IMR-90 (cell line): ENCODE measurements at regions not wholly inside any gene's neighbourhood (a gene's known extent, or its start where the extent isn't known, plus 50 kb on each side); places are given as distances from the start of the nearest gene placed in this dataset.

ENCODE experiments used
- ATAC-seq: fragments of 200-7000 bp; cut with Tn5 transposase; 2 replicates; pipeline ENCODE4 v1.9.1; 2020; ENCODE audit warnings: low read depth, mild to moderate bottlenecking, moderate library complexity
- BruUV-seq: library from RNA; stranded (reverse); fragments of 400-500 nt; replicated peaks from 2 replicates; lab custom pipeline; 2021; lab: Mats Ljungman, UMichigan
- CTCF ChIA-PET: fragments of 300-600 bp; formaldehyde crosslinking; extraction: SDS; loops from one replicate; lab custom pipeline; 2021; ENCODE audit warnings: antibody characterized with exemption; lab: Yijun Ruan, JAX
- POLR2A ChIA-PET: fragments of 300-600 bp; sonication (Branson Sonifier 250); formaldehyde crosslinking; loops from one replicate; lab custom pipeline; 2022; ENCODE audit warnings: antibody characterized with exemption; ENCODE audit not compliant: unreplicated experiment; lab: Charles Lee
- DNase-seq: peaks from one replicate; pipeline ENCODE4 v3.0.0; 2013
- H2AFZ ChIP-seq: replicated peaks from 2 replicates; pipeline ENCODE3; 2013; ENCODE audit warnings: low read length, mild to moderate bottlenecking; ENCODE audit not compliant: poor library complexity
- H2AK5ac ChIP-seq: 2 replicates; pipeline ENCODE4 v1.6.1; 2013; ENCODE audit warnings: low read depth, low read length, inconsistent platforms
- H2AK9ac ChIP-seq: replicated peaks from 2 replicates; pipeline ENCODE3; 2013; ENCODE audit warnings: mild to moderate bottlenecking, low read depth, low read length, moderate library complexity; ENCODE audit not compliant: poor library complexity
- H2BK120ac ChIP-seq: 2 replicates; pipeline ENCODE4 v1.6.1; 2013; ENCODE audit warnings: low read depth, low read length, inconsistent platforms
- H2BK15ac ChIP-seq: 3 replicates; pipeline ENCODE4 v1.6.1; 2013; ENCODE audit warnings: low read depth, low read length, inconsistent platforms
- H2BK20ac ChIP-seq: 2 replicates; pipeline ENCODE4 v1.6.1; 2013; ENCODE audit warnings: low read depth, mild to moderate bottlenecking, inconsistent platforms, low read length, moderate library complexity
- H2BK5ac ChIP-seq: 2 replicates; pipeline ENCODE4 v1.6.1; 2013; ENCODE audit warnings: mild to moderate bottlenecking, low read depth, low read length, inconsistent platforms; ENCODE audit not compliant: poor library complexity, severe bottlenecking
- H3K14ac ChIP-seq: replicated peaks from 2 replicates; pipeline ENCODE4 v1.6.1; 2013; ENCODE audit warnings: low read depth, low read length, inconsistent platforms
- H3K18ac ChIP-seq: 2 replicates; pipeline ENCODE4 v1.6.1; 2013; ENCODE audit warnings: low read depth, low read length, control low read depth
- H3K23ac ChIP-seq: 2 replicates; pipeline ENCODE4 v1.6.1; 2013; ENCODE audit warnings: low read depth, low read length, inconsistent platforms
- H3K27ac ChIP-seq: 2 replicates; pipeline ENCODE4 v1.5.1; 2013; ENCODE audit warnings: mild to moderate bottlenecking, control low read depth, low read length; ENCODE audit not compliant: insufficient read depth
- H3K27me3 ChIP-seq: 2 replicates; pipeline ENCODE4 v1.6.1; 2013; ENCODE audit warnings: low read length; ENCODE audit not compliant: control insufficient read depth, insufficient read depth
- H3K36me3 ChIP-seq: 2 replicates; pipeline ENCODE4 v1.6.1; 2013; ENCODE audit warnings: low read length, mixed read lengths; ENCODE audit not compliant: control insufficient read depth, insufficient read depth
- H3K4ac ChIP-seq: 2 replicates; pipeline ENCODE4 v1.6.1; 2013; ENCODE audit warnings: low read depth, low read length, inconsistent platforms
- H3K4me1 ChIP-seq: 2 replicates; pipeline ENCODE4 v1.6.1; 2013; ENCODE audit warnings: low read length, mixed read lengths; ENCODE audit not compliant: control insufficient read depth, insufficient read depth
- H3K4me2 ChIP-seq: 2 replicates; pipeline ENCODE4 v1.6.1; 2013; ENCODE audit warnings: low read depth, mild to moderate bottlenecking, control low read depth, low read length, moderate library complexity
- H3K4me3 ChIP-seq: 2 replicates; pipeline ENCODE4 v1.5.1; 2013; ENCODE audit warnings: low read depth, mild to moderate bottlenecking, control low read depth, low read length, moderate library complexity; ENCODE audit not compliant: insufficient read depth
- H3K56ac ChIP-seq: 2 replicates; pipeline ENCODE4 v1.6.1; 2013; ENCODE audit warnings: low read length, inconsistent platforms; ENCODE audit not compliant: insufficient read depth; ENCODE audit errors: extremely low read depth
- H3K79me1 ChIP-seq, 2 experiments: 2 replicates each; pipeline ENCODE4 v1.6.1; 2013; ENCODE audit warnings: low read length in 2 of 2, inconsistent platforms in 1 of 2, low read depth in 1 of 2
- H3K9ac ChIP-seq: 2 replicates; pipeline ENCODE4 v1.6.1; 2013; ENCODE audit warnings: low read depth, low read length, control low read depth
- H3K9me1 ChIP-seq: 2 replicates; pipeline ENCODE4 v1.6.1; 2013; ENCODE audit warnings: low read length, inconsistent platforms; ENCODE audit not compliant: insufficient read depth
- H3K9me3 ChIP-seq: 2 replicates; pipeline ENCODE4 v1.6.1; 2013; ENCODE audit warnings: low read length; ENCODE audit not compliant: control insufficient read depth, insufficient read depth
- H4K20me1 ChIP-seq: 2 replicates; pipeline ENCODE4 v1.6.1; 2013; ENCODE audit warnings: low read length, inconsistent platforms; ENCODE audit not compliant: insufficient read depth
- H4K5ac ChIP-seq: 2 replicates; pipeline ENCODE4 v1.6.1; 2013; ENCODE audit warnings: mild to moderate bottlenecking, low read depth, low read length, control low read depth
- H4K8ac ChIP-seq, 2 experiments: 2 replicates each; pipeline ENCODE4 v1.6.1; 2013; ENCODE audit warnings: low read depth in 2 of 2, low read length in 2 of 2, control low read depth in 1 of 2, inconsistent platforms in 1 of 2
- H4K91ac ChIP-seq: 2 replicates; pipeline ENCODE4 v1.6.1; 2013; ENCODE audit warnings: low read depth, low read length, inconsistent platforms; ENCODE audit not compliant: insufficient read depth
- BHLHE40 ChIP-seq: fragments of 150-350 bp; IDR thresholded peaks from 2 replicates; pipeline ENCODE4 v1.6.1; 2016; ENCODE audit warnings: mild to moderate bottlenecking, low read depth, low read length
- RCOR1 ChIP-seq: IDR thresholded peaks from 2 replicates; pipeline ENCODE4 v1.6.1; 2012; ENCODE audit warnings: mild to moderate bottlenecking, low read length, improper control_type of control experiment; ENCODE audit not compliant: insufficient replicate concordance
- WGBS, 2 experiments: methylation state at CpG; one replicate each; pipeline versions ENCODE4 v1.1.5 to v1.1.7; 2013; ENCODE audit warnings: missing lambda C conversion rate in 2 of 2; ENCODE audit not compliant: insufficient read length in 1 of 2; ENCODE audit errors: extremely low coverage in 2 of 2; 5-methylcytosine and 5-hydroxymethylcytosine counted together
- dilution Hi-C: fragments of 300-500 bp; cut with HindIII; formaldehyde crosslinking; loops from one replicate; pipeline ENCODE4 v1.14.3; 2018; ENCODE audit warnings: low sequenced_read_pairs; ENCODE audit not compliant: unreplicated experiment
- in situ Hi-C: fragments of 300-500 bp; cut with MboI; formaldehyde crosslinking; loops from 3 replicates; pipeline ENCODE4 v1.14.3; 2019; ENCODE audit warnings: low sequenced_read_pairs, inconsistent platforms, mixed read lengths
- intact Hi-C: fragments of 100-400 bp; cut with micrococcal nuclease; formaldehyde crosslinking; loops from 2 replicates; pipeline ENCODE4 v1.10.0; 2022
- TF ChIP-seq, protein P1 (sequence below): fragments of 150-350 bp; IDR thresholded peaks from 2 replicates; pipeline ENCODE4 v1.6.1; 2017; ENCODE audit warnings: mild to moderate bottlenecking, antibody characterized with exemption, low read length, low read depth

- Histone ChIP-seq H4K20me1 (no peaks in the 10 kb centered on the region), H4K8ac (no peak overlapping the region), H3K27me3 (no peaks in the 10 kb centered on the region), H4K91ac (no peak overlapping the region), H2AFZ (no peak overlapping the region), H4K5ac (no peak overlapping the region), H3K36me3 (no peaks in the 10 kb centered on the region), H3K4me2 (no peak overlapping the region), H3K9me1 (no peaks in the 10 kb centered on the region), H3K27ac (no peak overlapping the region), H3K4me1 (no peaks in the 10 kb centered on the region), H2BK15ac (no peak overlapping the region), H2AK5ac (no peak overlapping the region), H2BK20ac (no peak overlapping the region), H3K9me3 (peaks cover 7% of the 10 kb centered on the region; the same call in 1 of the 2 replicates), H3K4me3 (no peak overlapping the region), H3K18ac (no peak overlapping the region), H3K23ac (no peak overlapping the region), H3K79me1 (no peaks in the 10 kb centered on the region), H3K14ac (no peak overlapping the region), H2BK5ac (no peak overlapping the region), H2AK9ac (no peak overlapping the region), H3K9ac (no peak overlapping the region), H3K56ac (no peak overlapping the region), H3K4ac (no peak overlapping the region), H2BK120ac (no peak overlapping the region)
- DNase-seq (no peak), ATAC-seq (no peak)
- ChIA-PET POLR2A (no interaction called here), CTCF (no interaction called here)
- dilution Hi-C loops = no loop called here
- in situ Hi-C loops = no loop called here
- TF ChIP-seq BHLHE40 = no peak
- TF ChIP-seq, protein P1, sequence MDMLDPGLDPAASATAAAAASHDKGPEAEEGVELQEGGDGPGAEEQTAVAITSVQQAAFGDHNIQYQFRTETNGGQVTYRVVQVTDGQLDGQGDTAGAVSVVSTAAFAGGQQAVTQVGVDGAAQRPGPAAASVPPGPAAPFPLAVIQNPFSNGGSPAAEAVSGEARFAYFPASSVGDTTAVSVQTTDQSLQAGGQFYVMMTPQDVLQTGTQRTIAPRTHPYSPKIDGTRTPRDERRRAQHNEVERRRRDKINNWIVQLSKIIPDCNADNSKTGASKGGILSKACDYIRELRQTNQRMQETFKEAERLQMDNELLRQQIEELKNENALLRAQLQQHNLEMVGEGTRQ = no peak
- no peak for TF ChIP-seq RCOR1
- intact Hi-C loops = no loop called here
- no TSS peak for BruUV-seq
- WGBS, 2 experiments = no CpG with 5 or more reads among the region's 1 CpG
These were observed 336.5 kb upstream of the SEMA6A start for GRCh38 chr5:116911074-116911473.
